HG03378 (cell line): ENCODE measurements at regions not wholly inside any gene's neighbourhood (a gene's known extent, or its start where the extent isn't known, plus 50 kb on each side); places are given as distances from the start of the nearest gene placed in this dataset.
"Not testable (repeated sequence)": the region's sequence is repeated elsewhere in the genome, so short reads cannot be mapped to it uniquely, and the experiment has no call there.

Experiments used
- ATAC-seq: cut with Tn5 transposase; IDR thresholded peaks from one replicate; pipeline ENCODE4 v1.9.1; 2021; ENCODE audit warnings: mild to moderate bottlenecking, moderate library complexity; ENCODE audit not compliant: unreplicated experiment

DNA sequence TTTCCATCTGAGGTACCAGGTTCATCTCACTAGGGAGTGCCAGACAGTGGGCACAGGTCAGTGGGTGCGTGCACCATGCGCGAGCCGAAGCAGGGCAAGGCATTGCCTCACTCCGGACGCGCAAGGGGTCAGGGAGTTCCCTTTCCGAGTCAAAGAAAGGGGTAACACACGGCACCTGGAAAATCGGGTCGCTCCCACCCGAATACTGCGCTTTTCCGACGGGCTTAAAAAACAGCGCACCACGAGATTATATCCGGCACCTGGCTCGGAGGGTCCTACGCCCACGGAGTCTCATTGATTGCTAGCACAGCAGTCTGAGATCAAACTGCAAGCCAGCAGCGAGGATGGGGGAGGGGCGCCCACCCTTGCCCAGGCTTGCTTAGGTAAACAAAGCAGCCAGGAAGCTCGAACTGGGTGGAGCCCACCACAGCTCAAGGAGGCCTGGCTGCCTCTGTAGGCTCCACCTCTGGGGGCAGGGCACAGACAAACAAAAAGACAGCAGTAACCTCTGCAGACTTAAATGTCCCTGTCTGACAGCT, 242.5 kb downstream of the CYLC2 start:
- ATAC-seq = not testable (repeated sequence)

DNA sequence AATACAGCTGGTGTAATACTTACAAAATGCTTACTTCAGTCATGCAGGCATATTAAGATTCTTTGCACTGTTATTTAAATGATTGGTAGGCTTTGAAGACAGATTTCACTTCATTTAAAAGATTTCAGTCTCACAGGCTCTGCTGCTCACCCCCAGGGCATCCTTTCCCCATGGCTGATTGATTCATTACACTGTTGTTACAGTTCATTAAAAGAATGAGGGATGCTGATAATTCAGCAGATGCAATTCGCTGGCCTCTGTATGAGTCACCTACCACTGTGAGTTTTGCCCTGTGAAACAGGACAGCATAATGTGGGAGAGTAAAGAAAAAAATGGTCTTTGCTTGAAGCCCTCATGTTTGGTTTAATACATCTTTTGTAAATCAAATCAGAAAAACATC, 246.9 kb downstream of the CYLC2 start:
- ATAC-seq = no peak

DNA sequence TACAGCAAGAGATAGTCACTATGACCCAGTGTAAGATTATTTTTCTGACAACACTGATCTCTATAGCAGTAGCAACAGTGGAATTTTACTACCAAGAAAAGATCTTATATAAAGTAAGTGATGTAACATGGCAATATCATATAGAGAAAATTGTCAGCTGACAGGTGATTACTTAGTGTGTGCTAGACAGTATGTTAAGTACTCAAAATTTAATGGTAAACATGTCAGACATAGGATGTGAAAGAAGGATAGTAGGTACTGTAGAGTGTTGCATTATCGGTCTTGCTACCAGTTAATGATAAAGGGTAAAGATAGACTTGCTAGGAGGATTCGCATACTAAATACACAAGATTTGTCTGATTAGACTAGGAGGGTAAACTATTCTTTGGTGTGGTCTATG, 247.4 kb downstream of the CYLC2 start:
- no peak for ATAC-seq

DNA sequence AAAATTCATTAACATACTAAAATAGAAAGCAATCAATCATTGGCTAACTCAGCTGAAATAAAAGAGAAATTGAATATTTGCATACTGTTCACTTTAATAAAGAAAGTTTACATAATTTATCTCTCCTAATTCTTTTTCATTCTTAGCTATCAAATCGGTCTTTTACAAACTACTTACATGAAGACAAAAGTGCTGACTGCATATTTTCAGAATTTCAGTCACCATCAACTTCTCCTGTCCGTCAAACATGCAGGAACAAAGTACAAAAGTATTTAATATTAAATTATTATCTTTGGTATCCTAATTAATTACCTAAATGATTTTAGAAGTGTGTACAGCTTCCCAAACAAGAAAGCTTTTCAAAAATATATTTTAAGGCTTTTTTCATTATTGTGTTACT, 248.4 kb downstream of the CYLC2 start:
- no peak for ATAC-seq

DNA sequence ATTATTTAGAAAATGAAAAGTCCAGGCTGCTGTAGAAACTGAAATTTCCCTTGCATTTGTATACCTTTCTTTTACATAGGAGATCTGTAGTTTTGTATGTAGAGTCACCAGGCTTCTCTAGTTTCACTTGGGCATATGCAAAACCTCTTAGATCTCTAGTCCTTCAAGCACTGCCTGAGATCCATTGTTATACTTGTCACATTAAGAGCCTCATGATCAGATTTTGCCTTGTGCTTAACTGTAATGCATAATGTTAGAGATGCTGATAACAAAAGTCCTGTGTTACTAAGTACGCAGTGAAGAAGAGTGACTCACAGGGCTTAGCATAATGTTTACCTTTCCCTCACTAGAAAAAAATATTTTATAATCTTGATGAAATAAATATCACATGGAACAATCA, 250.2 kb downstream of the CYLC2 start:
- no peak for ATAC-seq

DNA sequence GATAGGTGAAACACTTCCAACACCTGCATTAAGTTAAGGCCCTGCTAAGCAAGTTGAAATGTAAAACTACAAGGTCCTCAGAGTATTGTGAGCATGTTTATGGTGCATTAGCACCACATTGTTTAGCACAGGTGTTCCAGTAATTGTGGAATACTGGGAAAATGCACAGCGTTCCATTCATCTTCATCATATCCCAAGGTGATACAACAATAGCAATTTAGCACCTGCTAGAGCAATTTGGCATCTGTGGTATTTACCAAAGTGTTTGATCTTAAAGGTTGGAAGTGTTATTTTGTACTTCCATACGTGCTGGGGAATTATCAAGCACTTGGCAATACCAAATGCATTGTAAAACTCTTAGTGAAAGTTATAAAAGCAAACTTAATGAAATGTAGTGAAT, 266.8 kb downstream of the CYLC2 start:
- ATAC-seq = no peak

DNA sequence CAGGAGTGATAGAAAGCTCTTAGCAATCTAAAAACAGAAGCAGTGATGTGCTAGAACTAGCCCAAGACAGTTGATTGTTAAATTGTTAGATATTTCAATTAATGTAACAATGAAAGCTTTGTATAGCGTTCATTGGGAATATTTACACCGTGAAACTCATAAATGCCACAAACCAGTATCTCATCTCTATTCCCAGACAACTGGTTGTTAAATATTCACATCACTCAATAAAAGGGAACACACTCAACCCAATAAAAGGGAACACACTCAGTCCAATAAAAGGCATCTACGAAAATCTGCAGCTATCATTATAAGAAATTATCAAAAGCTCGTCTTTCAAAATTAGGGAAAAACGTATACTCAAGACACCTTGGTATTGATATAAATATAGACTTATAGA, 270.9 kb downstream of the CYLC2 start:
- no peak for ATAC-seq

DNA sequence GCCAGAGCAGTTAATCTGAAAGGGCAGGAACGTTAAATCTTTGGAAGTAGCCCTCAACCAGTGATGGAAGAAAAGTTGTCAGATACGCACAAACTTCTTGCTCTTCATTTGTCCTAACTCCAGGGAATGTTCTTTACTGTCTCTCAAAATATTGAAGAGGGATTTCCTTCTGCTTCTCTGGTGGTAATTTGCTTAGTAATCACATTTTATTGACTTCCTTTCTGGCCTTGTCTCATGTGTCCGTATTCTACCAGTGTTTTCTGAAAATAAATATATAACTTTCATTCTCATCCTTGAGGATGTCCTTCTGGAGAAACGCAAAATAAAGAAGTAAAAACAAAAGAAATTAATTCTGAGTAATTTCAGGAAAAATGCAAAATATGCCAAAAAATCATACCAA, 282.1 kb downstream of the CYLC2 start:
- no peak for ATAC-seq

DNA sequence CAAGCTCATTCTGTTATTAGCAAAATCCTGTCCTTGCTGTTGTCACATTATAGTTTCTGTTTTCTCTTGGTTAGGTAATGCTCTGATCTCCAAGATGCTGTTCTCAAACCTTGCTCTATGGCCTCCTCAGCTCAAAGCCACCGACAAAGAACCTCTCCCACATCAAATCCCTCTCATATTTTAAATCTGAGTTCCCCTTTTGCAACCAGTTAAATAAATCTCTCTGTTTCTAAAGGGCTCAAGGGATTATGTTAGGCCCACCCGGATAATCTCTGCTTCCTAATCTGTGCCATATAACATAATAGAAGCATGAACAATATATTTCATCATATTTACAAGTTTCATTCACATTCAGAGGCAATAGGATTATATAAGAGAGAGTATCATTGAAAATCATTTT, 286.0 kb downstream of the CYLC2 start:
- no peak for ATAC-seq

DNA sequence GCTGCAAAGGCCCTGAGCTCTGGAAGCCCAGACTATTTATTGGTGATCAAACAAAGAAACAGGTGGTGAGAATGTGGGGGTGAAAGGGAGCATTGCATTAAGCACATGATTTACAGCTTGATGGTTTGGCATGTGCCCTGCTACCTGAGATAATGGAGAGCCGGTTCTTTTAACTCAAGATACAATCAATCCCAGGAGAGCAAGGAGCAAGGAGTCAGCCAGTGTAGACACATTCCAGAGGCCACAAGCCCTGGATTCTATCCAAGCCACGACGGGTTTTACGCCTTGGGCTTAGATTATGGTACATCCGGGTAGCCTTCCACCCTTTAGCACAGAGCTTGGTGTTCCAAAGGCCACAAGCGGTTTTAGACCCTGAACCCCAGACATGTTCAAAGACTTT, 292.2 kb downstream of the CYLC2 start:
- ATAC-seq = no peak

DNA sequence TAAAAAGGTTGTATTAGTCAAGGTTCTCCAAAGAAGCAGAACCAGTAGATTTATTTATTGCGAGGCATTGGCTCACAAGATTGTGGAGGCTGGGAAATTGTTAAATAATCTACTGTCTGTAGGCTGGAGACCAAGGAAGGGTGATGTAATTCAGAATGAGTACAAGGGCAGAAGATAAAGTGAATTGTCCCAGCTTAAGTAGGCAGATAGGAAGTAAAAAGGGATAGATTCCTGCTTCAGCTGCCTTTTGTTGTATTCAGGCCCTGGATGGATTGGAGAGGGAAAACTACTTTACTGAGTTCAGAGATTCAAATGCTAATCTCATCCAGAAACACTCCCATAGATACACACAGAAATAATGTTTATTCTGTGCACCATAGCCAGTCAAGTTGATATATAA, 301.1 kb downstream of the CYLC2 start:
- no peak for ATAC-seq

DNA sequence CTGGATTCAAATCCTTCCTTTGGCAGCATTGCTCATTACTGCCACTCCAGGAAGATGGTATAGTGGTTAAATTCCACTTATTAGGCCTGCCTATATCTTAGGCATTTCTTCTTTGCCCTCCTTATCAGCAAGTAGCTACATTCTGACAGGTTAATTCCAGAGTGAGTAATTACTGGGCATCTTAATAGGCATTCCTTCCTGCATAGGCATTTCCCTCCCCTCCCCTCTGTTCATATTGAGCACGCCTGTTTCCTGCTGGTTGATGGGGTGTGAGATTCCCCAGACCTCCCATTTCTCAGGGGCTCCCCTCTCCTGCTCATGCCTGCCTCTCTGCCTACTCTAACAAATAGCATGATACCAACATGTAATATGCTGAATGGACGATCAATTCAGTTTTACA, 305.9 kb downstream of the CYLC2 start:
- no peak for ATAC-seq

DNA sequence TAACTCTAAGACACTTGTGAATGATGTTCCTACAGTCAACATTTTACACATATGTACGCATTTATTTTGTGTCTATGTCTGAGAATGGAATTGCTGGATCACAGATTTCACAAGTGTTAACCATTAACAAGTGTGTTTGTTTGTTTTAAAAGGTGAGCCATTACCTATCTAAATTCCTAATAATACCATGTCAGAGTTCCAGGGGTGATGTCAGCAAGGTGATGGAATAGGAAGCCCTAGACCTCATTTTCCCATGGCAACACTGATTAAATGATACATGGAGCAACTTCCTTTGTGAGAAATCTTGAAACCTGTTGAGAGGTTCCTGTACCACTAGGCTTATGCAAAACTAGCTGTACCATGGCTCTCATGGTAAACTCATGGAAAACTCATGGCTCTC, 309.7 kb downstream of the CYLC2 start:
- no peak for ATAC-seq

DNA sequence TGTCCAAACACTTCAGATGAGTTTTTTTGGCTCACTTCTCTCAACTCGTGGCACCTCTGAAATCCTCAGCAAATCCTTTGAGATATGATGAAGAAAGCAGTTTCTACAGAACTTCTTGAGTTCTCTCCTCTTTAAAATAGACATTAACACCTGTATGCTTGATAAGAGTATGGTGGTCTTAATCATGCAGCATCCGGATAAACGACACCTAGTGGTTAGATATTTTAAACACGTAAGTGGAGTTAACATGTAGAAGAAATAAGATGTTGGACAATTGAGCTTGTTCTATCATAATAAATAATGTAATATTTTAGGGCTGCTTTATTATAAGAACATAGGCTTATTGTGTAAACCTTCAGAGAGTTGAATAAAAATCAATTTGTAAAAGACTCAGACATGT, 324.8 kb downstream of the CYLC2 start:
- no peak for ATAC-seq

DNA sequence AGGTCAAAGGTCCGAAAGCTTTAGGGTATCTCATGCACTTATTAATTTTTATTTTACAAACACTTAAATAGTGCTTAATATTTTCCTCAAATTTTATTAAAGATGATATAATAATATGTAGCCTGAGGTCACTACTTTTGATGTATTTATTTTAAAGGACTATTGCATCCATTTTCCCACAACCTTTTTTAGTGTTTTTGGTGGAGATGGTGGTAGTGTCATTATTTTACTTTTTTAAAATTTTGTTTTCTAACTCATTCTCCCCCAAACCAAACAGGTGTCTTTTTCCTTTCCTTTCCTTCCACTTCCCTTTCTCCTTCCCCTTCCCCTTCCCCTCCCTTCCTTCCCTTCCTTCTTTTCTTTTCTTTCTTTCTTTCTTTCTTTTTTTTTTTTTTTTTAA, 328.6 kb downstream of the CYLC2 start:
- ATAC-seq = no peak

DNA sequence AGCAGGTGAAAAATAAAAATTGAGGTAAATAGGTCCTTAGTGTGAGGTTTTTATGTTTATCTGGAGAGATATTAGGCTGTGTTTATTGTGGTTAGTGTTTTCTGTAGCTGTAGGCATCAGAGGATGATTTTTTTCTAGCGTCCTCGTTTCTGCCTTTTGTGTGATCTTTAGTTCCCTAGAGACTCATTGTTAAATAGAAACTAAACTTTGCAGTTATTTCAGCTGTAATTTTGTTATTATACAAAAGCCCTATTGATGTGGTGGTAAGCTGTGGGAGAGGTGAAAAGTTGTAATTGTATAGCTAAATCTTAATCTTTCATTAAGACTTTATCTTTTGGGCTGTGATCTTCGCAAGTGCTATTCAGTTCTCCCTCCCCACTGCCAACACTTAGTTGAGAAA, 340.3 kb downstream of the CYLC2 start:
- ATAC-seq = no peak

DNA sequence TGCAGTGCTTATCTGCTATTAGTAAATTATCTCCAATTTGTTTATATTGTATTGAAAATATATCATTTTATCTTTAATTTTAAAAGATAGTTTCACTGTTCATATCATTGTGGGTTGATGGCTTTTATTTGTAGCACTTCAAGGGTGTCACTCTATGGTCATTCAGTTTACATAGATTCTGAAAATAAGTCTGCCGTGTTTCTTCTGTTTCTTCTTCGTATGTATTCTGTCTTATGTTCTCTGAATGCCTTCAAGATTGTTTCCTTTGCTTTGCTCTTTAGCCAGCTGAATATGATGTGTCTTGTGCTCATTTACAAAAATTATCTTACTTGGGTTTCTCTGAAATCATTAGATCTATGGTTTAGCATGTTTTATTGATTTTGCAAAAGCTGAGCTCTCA, 359.9 kb downstream of the CYLC2 start:
- no peak for ATAC-seq

DNA sequence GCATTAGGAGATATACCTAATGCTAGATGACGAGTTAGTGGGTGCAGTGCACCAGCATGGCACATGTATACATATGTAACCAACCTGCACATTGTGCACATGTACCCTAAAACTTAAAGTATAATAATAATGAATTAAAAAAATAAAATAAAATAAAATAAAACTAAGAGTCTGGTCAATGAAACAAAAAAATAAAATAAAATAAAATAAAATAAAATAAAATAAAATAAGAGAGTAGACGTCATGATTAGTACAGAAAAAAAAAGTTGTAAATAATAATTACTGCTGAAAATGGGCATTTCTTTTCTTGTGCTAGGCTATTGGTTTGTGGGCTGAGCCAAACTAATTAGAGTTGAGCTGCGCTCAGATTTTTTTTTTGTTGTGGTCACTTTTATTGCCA, 362.8 kb downstream of the CYLC2 start:
- ATAC-seq = not testable (repeated sequence)

DNA sequence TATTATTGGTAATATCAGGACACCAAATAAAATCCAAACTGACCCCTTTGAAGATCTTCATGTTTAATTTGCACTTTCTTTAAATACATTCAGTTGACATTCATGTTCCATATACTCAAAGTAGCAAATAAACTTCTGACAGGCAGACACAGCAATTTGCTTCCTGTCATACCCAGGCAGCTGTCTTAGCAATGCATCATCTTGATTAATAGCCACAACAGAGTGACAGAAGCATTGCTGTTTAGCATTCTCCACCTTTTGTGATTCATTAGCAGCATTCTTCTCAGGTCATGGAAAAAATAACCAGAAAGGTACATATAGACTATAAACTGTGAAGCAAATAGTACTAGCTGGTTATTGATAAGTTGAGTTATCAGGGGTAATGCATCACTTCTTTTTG, 366.8 kb downstream of the CYLC2 start:
- no peak for ATAC-seq

DNA sequence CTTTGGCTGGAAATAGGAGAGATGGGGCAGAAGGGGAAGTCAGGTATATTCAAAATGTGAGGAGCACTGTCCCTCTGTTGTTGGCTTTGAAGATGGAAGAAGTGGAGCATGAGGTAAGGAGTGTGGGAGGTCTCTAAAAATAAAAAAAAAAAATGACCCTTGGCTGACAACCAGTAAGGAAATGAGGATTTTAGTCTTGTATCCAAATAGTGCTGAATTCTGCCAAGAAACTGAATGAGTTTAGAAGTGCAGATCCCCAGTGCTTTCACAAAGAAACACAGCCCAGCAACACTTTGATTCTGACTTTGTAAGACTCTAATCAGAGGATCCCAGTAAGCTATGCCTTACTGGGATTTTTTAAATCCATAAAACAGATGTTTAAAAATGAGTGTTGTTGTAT, 367.9 kb downstream of the CYLC2 start:
- ATAC-seq = no peak

DNA sequence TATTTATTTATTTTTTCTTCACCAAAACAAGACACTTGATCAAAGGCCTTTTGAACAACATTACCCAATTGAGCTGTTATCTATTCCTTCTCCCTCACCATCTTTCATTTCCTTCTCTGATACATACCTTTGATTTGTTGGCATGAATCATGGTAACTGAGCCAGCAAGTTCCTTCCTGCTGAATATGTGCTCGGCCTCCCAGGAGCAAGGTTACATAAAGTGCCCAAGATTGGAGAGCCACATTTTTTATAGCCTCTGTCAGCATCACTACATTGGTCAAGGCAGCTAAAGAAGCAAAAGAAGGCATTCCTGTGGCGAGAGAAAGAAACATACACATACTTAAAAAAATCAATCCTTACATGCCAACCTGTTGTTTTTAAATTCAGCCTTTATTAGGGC, 369.6 kb downstream of the CYLC2 start:
- ATAC-seq = no peak

DNA sequence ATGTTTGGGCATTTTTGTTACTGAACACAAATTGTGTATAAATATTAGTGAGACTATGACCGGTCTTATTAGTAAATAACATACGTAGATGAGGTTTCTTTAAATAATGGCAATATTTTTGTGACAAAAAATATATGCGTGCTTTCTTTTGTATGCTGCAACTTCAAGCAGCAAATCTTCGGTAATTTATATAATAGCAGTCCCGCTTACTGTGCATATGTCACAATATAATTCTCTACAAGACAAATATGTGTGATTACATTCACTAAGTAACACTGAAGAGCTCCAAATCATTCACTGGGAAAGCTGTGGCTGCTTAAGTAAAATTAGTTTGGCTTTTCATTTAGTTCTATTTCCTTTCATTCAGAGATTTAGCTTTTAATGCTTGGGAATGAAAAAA, 376.0 kb downstream of the CYLC2 start:
- no peak for ATAC-seq

DNA sequence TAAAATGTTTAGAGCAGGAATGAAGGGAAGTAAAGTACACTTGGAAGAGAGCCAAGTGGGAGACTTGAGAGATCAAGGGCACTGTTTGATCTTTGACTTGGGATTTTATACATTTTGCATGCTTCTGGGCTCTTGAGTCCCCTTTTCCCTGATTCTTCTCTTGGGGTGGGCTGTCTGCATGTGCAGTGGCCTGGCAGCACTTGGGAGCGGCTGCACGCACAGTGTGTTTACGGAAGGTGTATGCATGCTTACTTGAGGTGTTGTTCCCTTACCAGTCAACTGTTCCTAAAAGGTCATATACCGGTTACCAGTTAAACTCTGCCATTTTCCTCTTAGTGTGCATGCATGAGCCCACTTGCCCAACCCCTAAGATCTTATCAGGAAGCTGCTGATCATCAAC, 377.7 kb downstream of the CYLC2 start:
- no peak for ATAC-seq

DNA sequence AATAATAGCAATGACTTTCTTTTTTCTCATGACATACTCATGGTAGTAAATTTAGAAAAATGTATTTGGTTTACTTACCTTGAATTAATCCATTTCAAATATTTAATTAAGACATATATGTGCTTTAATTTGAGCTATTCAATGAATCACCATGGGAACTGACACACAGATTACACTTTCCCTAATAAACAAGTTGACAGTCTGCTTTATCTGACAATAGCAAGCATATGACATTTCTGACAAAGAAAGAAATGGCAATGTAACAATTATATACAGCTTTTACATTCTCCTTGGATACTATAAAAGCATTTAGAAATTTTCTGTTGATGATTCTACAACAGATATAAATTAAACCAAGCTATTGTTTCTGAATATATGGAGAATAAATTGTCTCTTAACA, 382.5 kb downstream of the CYLC2 start:
- no peak for ATAC-seq
